ENCODE measurements at regions not wholly inside any gene's neighbourhood (a gene's known extent, or its start where the extent isn't known, plus 50 kb on each side); places are given as distances from the start of the nearest gene placed in this dataset.

DNA sequence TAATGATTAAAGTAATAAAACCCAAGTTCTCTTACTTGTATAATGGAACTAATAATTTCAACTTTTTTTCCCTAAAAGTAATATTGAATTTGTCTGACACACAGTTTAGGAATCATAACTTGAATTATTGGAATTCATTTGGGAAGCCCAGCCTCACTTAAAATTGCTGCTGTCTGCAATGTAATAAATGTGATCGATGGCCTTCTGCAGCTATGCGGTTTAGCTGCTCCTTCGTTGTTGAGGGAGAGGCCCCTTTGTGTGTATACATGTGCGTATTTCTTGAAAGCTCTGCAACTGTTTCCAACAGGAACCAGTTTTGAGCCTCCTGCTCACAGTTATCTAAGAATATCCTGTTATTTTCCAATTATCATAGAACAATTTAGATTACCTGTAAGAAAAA is 152.5 kb downstream of the AKR1D1 start:
- TF ChIP-seq, protein P1, sequence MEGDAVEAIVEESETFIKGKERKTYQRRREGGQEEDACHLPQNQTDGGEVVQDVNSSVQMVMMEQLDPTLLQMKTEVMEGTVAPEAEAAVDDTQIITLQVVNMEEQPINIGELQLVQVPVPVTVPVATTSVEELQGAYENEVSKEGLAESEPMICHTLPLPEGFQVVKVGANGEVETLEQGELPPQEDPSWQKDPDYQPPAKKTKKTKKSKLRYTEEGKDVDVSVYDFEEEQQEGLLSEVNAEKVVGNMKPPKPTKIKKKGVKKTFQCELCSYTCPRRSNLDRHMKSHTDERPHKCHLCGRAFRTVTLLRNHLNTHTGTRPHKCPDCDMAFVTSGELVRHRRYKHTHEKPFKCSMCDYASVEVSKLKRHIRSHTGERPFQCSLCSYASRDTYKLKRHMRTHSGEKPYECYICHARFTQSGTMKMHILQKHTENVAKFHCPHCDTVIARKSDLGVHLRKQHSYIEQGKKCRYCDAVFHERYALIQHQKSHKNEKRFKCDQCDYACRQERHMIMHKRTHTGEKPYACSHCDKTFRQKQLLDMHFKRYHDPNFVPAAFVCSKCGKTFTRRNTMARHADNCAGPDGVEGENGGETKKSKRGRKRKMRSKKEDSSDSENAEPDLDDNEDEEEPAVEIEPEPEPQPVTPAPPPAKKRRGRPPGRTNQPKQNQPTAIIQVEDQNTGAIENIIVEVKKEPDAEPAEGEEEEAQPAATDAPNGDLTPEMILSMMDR (conservative IDR thresholded peaks at IDR 0.05; ENCODE audit: low read depth, low read length), result no peak
- no peak for TF ChIP-seq POLR2A (IDR thresholded peaks at IDR 0.05; ENCODE audit: low read depth, low read length)
- TF ChIP-seq SMC3 (IDR thresholded peaks at IDR 0.05; ENCODE audit: low read depth, low read length), result no peak

Measured in IMR-90 (cell line).